ENCODE measurements at regions not wholly inside any gene's neighbourhood (a gene's known extent, or its start where the extent isn't known, plus 50 kb on each side); places are given as distances from the start of the nearest gene placed in this dataset.

- ChIA-PET POLR2A (no interaction called here), CTCF (no interaction called here)
- Mint-ChIP-seq H3K4me3 (ENCODE audit: unreplicated experiment) (no peak overlapping the region), H3K36me3 (ENCODE audit: insufficient read depth, unreplicated experiment) (no peaks in the 10 kb centered on the region), H3K4me1 (ENCODE audit: insufficient read depth, unreplicated experiment) (no peaks in the 10 kb centered on the region), H3K27ac (ENCODE audit: low read depth, unreplicated experiment) (no peak overlapping the region), H3K9me3 (ENCODE audit: unreplicated experiment) (no peaks in the 10 kb centered on the region), H3K27me3 (ENCODE audit: insufficient read depth, unreplicated experiment) (no peaks in the 10 kb centered on the region)
- no peak for DNase-seq (ENCODE audit: unreplicated experiment)
- no TSS peak for BruUV-seq (replicated peaks)
- TF ChIP-seq CTCF (IDR thresholded peaks at IDR 0.05; ENCODE audit: unreplicated experiment): no peak
- intact Hi-C loops (cut with micrococcal nuclease): no loop called here
Measured at GRCh38 chr4:81960961-81961360, 412.8 kb downstream of the HNRNPD start.

- no peak for TF ChIP-seq CTCF (IDR thresholded peaks at IDR 0.05; ENCODE audit: unreplicated experiment)
Measured at GRCh38 chr4:81954271-81954670, 419.5 kb downstream of the HNRNPD start.

GRCh38 chr4:81951891-81952455 lies 421.8 kb downstream of the HNRNPD start:
- Mint-ChIP-seq H3K27me3 (ENCODE audit: insufficient read depth, unreplicated experiment) (no peaks in the 10 kb centered on the region), H3K4me3 (ENCODE audit: unreplicated experiment) (no peak overlapping the region), H3K36me3 (ENCODE audit: insufficient read depth, unreplicated experiment) (no peaks in the 10 kb centered on the region), H3K27ac (ENCODE audit: low read depth, unreplicated experiment) (no peak overlapping the region), H3K9me3 (ENCODE audit: unreplicated experiment) (no peaks in the 10 kb centered on the region), H3K4me1 (ENCODE audit: insufficient read depth, unreplicated experiment) (no peaks in the 10 kb centered on the region)
- no peak for TF ChIP-seq CTCF (IDR thresholded peaks at IDR 0.05; ENCODE audit: unreplicated experiment)
- CTCF ChIA-PET: no interaction called here
- POLR2A ChIA-PET: no interaction called here
- DNase-seq (ENCODE audit: unreplicated experiment): no peak
- BruUV-seq (replicated peaks): no TSS peak
- intact Hi-C loops (cut with micrococcal nuclease): no loop called here

More at GRCh38 chr4:81954271-81954670, 419.5 kb downstream of the HNRNPD start:
- H3K27me3 Mint-ChIP-seq (ENCODE audit: insufficient read depth, unreplicated experiment): no peaks in the 10 kb centered on the region
- H3K27ac Mint-ChIP-seq (ENCODE audit: low read depth, unreplicated experiment): no peak overlapping the region
- H3K36me3 Mint-ChIP-seq (ENCODE audit: insufficient read depth, unreplicated experiment): no peaks in the 10 kb centered on the region
- ChIA-PET CTCF (interaction anchor here (1.3 kb wide), 1 partner anchor 8 kb away, joined by 3 read pairs; no protein-coding TSS in a partner anchor), POLR2A (no interaction called here)
- H3K9me3 Mint-ChIP-seq (ENCODE audit: unreplicated experiment): no peaks in the 10 kb centered on the region
- H3K4me3 Mint-ChIP-seq (ENCODE audit: unreplicated experiment): no peak overlapping the region
- H3K4me1 Mint-ChIP-seq (ENCODE audit: insufficient read depth, unreplicated experiment): no peaks in the 10 kb centered on the region
- DNase-seq (ENCODE audit: unreplicated experiment): no peak
- no TSS peak for BruUV-seq (replicated peaks)
- intact Hi-C loops (cut with micrococcal nuclease): no loop called here

- POLR2A ChIA-PET: no interaction called here
- H3K27ac Mint-ChIP-seq (ENCODE audit: low read depth, unreplicated experiment): no peak overlapping the region
- no peaks in the 10 kb centered on the region for H3K27me3 Mint-ChIP-seq (ENCODE audit: insufficient read depth, unreplicated experiment)
- no peak overlapping the region for H3K4me3 Mint-ChIP-seq (ENCODE audit: unreplicated experiment)
- no peak for DNase-seq (ENCODE audit: unreplicated experiment)
- no peaks in the 10 kb centered on the region for H3K4me1 Mint-ChIP-seq (ENCODE audit: insufficient read depth, unreplicated experiment)
- no peak for TF ChIP-seq CTCF (IDR thresholded peaks at IDR 0.05; ENCODE audit: unreplicated experiment)
- CTCF ChIA-PET: interaction anchor here (0.6 kb wide), 1 partner anchor 99 kb away, joined by 3 read pairs; no protein-coding TSS in a partner anchor
- H3K9me3 Mint-ChIP-seq (ENCODE audit: unreplicated experiment): no peaks in the 10 kb centered on the region
- no TSS peak for BruUV-seq (replicated peaks)
- no peaks in the 10 kb centered on the region for H3K36me3 Mint-ChIP-seq (ENCODE audit: insufficient read depth, unreplicated experiment)
- intact Hi-C loops (cut with micrococcal nuclease): no loop called here
Measured at GRCh38 chr4:81946996-81947395, 426.8 kb downstream of the HNRNPD start.
